NCI-H524 (cell line): ENCODE measurements at regions not wholly inside any gene's neighbourhood (a gene's known extent, or its start where the extent isn't known, plus 50 kb on each side); places are given as distances from the start of the nearest gene placed in this dataset.
A peak's percentile ranks its signal among the peaks of the same experiment; 100 is the strongest.

ENCODE experiments used
- DNase-seq, 2 experiments: peaks; one replicate each; lab custom pipeline; 2025; lab: John Stamatoyannopoulos, UW

- DNase-seq, result no peak
Measured at GRCh38 chr17:72576289-72576759, 455.5 kb downstream of the SOX9 start.

- no peak for DNase-seq
Measured at GRCh38 chr17:72578817-72579470, 458.1 kb downstream of the SOX9 start.

GRCh38 chr17:72579990-72580320, 459.1 kb downstream of the SOX9 start:
- DNase-seq, result no peak

GRCh38 chr17:72580321-72581127, 459.7 kb downstream of the SOX9 start:
- DNase-seq, result no peak

- DNase-seq, result no peak
Measured at GRCh38 chr17:72587156-72587555, 466.3 kb downstream of the SOX9 start.

- DNase-seq, result peak in 1 of 2 experiments; percentile 14
Measured at GRCh38 chr17:72587773-72588511, 467.1 kb downstream of the SOX9 start.

GRCh38 chr17:72588561-72588960, 467.7 kb downstream of the SOX9 start:
- DNase-seq, result peak; percentile 57 to 62

- DNase-seq, result peak; percentile 87 to 94
Measured at GRCh38 chr17:72588961-72589360, 468.1 kb downstream of the SOX9 start.

- DNase-seq, result no peak
Measured at GRCh38 chr17:72590382-72590781, 469.6 kb downstream of the SOX9 start.

GRCh38 chr17:72590882-72591281, 470.1 kb downstream of the SOX9 start:
- DNase-seq, result no peak

GRCh38 chr17:72591289-72592241, 470.7 kb downstream of the SOX9 start:
- peak in 1 of 2 experiments; percentile 45 for DNase-seq

- DNase-seq, result peak; percentile 55 to 84
Measured at GRCh38 chr17:72592242-72592966, 471.6 kb downstream of the SOX9 start.

GRCh38 chr17:72592967-72593325, 472.1 kb downstream of the SOX9 start:
- DNase-seq, result peak in 1 of 2 experiments; percentile 32

- DNase-seq, result no peak
Measured at GRCh38 chr17:72594248-72594647, 473.4 kb downstream of the SOX9 start.
